Muscle layer of colon (tissue), 2 donors: ENCODE measurements at regions not wholly inside any gene's neighbourhood (a gene's known extent, or its start where the extent isn't known, plus 50 kb on each side); places are given as distances from the start of the nearest gene placed in this dataset.

Experiments used
- H3K27ac ChIP-seq: one replicate; pipeline ENCODE4 v1.7.0; 2013; ENCODE audit warnings: low read depth, mild to moderate bottlenecking, low read length, moderate library complexity
- H3K27me3 ChIP-seq, 2 donors: one replicate each; pipeline ENCODE4 v1.7.0; 2013; ENCODE audit warnings: low read length in 2 of 2, mild to moderate bottlenecking in 2 of 2; ENCODE audit not compliant: insufficient read depth in 2 of 2, control insufficient read depth in 1 of 2
- H3K36me3 ChIP-seq: one replicate; pipeline ENCODE4 v1.7.0; 2013; ENCODE audit warnings: mild to moderate bottlenecking, low read length; ENCODE audit not compliant: insufficient read depth
- H3K4me1 ChIP-seq: one replicate; pipeline ENCODE4 v1.7.0; 2013; ENCODE audit warnings: mild to moderate bottlenecking, low read length; ENCODE audit not compliant: insufficient read depth
- H3K4me3 ChIP-seq, 2 donors: one replicate each; pipeline ENCODE4 v1.7.0; 2013; ENCODE audit warnings: low read length in 2 of 2, low read depth in 1 of 2, mild to moderate bottlenecking in 1 of 2, moderate library complexity in 1 of 2
- H3K9ac ChIP-seq: one replicate; pipeline ENCODE4 v1.7.0; 2013; ENCODE audit warnings: low read length
- H3K9me3 ChIP-seq: one replicate; pipeline ENCODE4 v1.7.0; 2013; ENCODE audit warnings: mild to moderate bottlenecking, low read length
- donor health status: abdominal sarcoma.
- donor health status: Adenocarcinoma of cecum.

GRCh38 chr3:102757950-102758349 is 323.1 kb downstream of the ZPLD1 start:
- Histone ChIP-seq H3K27ac (no peak overlapping the region), H3K4me1 (no peaks in the 10 kb centered on the region), H3K9me3 (no peaks in the 10 kb centered on the region), H3K36me3 (no peaks in the 10 kb centered on the region), H3K9ac (no peak overlapping the region), H3K27me3 (no peaks in the 10 kb centered on the region), H3K4me3 (no peak overlapping the region)

DNA sequence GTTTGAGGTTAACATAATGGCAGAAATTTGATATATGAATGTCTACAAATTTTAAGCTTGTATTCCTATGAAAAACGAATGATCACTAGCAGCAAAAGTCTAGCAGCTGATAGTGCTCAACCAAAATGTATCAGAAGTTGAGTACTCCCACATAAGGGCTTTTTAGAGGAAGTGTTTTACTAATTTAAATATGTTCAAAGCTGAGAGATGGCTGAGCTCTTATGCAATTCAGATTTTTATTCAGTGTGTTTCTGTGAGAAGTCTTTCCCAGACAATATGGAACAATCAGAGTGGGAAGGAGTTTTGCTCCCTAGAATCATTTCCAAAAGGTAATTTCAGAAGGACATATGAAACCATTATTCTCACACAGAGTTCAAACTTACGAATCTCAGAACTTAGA is 327.0 kb downstream of the ZPLD1 start:
- Histone ChIP-seq H3K4me1 (no peaks in the 10 kb centered on the region), H3K36me3 (no peaks in the 10 kb centered on the region), H3K9me3 (no peaks in the 10 kb centered on the region), H3K4me3 (no peak overlapping the region), H3K9ac (no peak overlapping the region), H3K27me3 (no peaks in the 10 kb centered on the region), H3K27ac (no peak overlapping the region)

GRCh38 chr3:102790747-102791325 is 356.0 kb downstream of the ZPLD1 start:
- no peaks in the 10 kb centered on the region for H3K36me3 ChIP-seq

GRCh38 chr3:102791641-102792589 is 357.1 kb downstream of the ZPLD1 start:
- Histone ChIP-seq H3K9ac (no peak overlapping the region), H3K4me3 (no peak overlapping the region), H3K36me3 (no peaks in the 10 kb centered on the region), H3K27me3 (no peaks in the 10 kb centered on the region), H3K27ac (no peak overlapping the region), H3K9me3 (no peaks in the 10 kb centered on the region), H3K4me1 (no peaks in the 10 kb centered on the region)

More at GRCh38 chr3:102790747-102791325, 356.0 kb downstream of the ZPLD1 start:
- H3K27ac ChIP-seq = no peak overlapping the region
- H3K9me3 ChIP-seq = no peaks in the 10 kb centered on the region
- H3K27me3 ChIP-seq = no peaks in the 10 kb centered on the region
- H3K9ac ChIP-seq = no peak overlapping the region
- H3K4me3 ChIP-seq = no peak overlapping the region
- no peaks in the 10 kb centered on the region for H3K4me1 ChIP-seq

DNA sequence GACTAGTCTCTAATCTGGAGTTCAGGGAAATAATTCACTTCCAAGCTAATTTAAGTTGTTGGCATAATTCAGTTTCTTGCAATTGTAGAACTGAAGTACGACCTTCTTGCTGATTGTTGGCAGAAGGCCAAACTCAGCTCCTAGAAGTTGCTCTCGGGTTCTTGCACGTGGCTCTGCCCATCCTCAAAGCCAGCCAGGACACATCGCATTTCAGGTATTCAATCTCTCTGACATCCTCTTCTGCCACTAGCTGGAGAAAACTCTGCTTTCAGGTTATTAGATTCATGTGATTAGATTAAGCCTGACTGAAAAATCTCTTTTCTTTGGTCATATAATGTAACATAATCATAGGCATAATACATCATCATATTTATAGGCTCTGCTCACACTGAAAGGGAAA is 362.0 kb downstream of the ZPLD1 start:
- no peaks in the 10 kb centered on the region for H3K36me3 ChIP-seq
- H3K9ac ChIP-seq = no peak overlapping the region
- no peaks in the 10 kb centered on the region for H3K4me1 ChIP-seq
- no peaks in the 10 kb centered on the region for H3K9me3 ChIP-seq
- H3K4me3 ChIP-seq = no peak overlapping the region
- H3K27me3 ChIP-seq = no peaks in the 10 kb centered on the region
- H3K27ac ChIP-seq = no peak overlapping the region

DNA sequence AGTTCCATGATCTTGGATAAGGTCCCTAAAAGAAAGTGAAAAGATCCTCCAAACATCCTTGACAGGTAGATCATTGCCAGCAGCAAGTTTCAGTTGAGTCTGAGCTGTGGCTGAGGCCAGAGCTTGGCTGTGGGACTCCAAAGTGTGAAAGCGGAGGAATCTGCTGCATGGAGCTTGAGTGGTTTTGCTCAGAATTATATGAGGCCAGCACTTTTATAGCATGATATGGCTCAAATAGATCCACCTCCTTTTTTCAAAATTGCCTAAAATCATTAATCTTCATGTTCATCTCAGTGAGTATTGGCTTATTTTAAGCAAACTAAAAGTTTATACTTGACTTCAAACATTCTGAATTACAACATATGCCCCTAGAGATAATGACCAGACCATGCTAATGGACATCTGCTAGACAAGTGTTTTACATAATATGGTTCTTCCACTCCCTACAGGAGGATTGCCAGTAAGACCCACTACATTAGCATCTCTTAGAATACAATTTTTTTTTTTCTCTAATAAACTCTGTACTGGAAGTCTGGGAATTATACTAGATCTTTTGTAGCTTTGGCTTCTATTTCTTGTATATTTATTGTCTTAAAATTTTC is 368.1 kb downstream of the ZPLD1 start:
- Histone ChIP-seq H3K36me3 (no peaks in the 10 kb centered on the region), H3K27ac (no peak overlapping the region), H3K9ac (no peak overlapping the region), H3K4me1 (no peaks in the 10 kb centered on the region), H3K9me3 (no peaks in the 10 kb centered on the region), H3K4me3 (no peak overlapping the region), H3K27me3 (no peaks in the 10 kb centered on the region)

GRCh38 chr3:102810937-102811336 is 376.1 kb downstream of the ZPLD1 start:
- Histone ChIP-seq H3K9me3 (no peaks in the 10 kb centered on the region), H3K36me3 (no peaks in the 10 kb centered on the region), H3K4me1 (no peaks in the 10 kb centered on the region), H3K27me3 (no peaks in the 10 kb centered on the region), H3K4me3 (no peak overlapping the region), H3K9ac (no peak overlapping the region), H3K27ac (no peak overlapping the region)

- Histone ChIP-seq H3K36me3 (no peaks in the 10 kb centered on the region), H3K27me3 (no peaks in the 10 kb centered on the region), H3K9ac (no peak overlapping the region), H3K4me3 (no peak overlapping the region), H3K27ac (no peak overlapping the region), H3K9me3 (no peaks in the 10 kb centered on the region), H3K4me1 (no peaks in the 10 kb centered on the region)
Observed at GRCh38 chr3:102826636-102827035, 391.8 kb downstream of the ZPLD1 start.

- H3K4me3 ChIP-seq = no peak overlapping the region
- no peaks in the 10 kb centered on the region for H3K27me3 ChIP-seq
- H3K27ac ChIP-seq = no peak overlapping the region
- H3K4me1 ChIP-seq = no peaks in the 10 kb centered on the region
- H3K9ac ChIP-seq = no peak overlapping the region
- no peaks in the 10 kb centered on the region for H3K36me3 ChIP-seq
- no peaks in the 10 kb centered on the region for H3K9me3 ChIP-seq
Observed at GRCh38 chr3:102827386-102827785, 392.6 kb downstream of the ZPLD1 start.

DNA sequence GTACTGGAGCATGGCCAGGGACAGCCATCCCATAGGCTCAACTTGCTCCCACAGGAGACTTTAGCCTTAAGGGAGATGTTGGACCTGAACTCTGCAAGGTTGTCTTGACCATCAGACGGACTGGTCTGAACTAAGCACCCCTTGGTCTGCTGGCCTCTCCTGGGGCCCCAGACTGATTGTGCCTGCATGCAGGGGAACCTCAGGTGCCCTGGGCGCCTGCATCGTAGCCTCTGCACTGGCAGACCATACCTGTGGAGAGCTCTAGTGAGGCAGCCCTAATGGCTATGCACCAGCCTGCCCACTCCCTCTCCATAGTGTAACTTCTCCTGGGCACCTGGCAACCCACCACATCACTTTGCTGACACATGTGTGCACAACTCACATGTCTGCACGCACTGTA is 395.6 kb downstream of the ZPLD1 start:
- no peaks in the 10 kb centered on the region for H3K27me3 ChIP-seq
- no peak overlapping the region for H3K9ac ChIP-seq
- no peaks in the 10 kb centered on the region for H3K9me3 ChIP-seq
- H3K36me3 ChIP-seq = no peaks in the 10 kb centered on the region
- H3K27ac ChIP-seq = no peak overlapping the region
- H3K4me1 ChIP-seq = no peaks in the 10 kb centered on the region
- H3K4me3 ChIP-seq = no peak overlapping the region

DNA sequence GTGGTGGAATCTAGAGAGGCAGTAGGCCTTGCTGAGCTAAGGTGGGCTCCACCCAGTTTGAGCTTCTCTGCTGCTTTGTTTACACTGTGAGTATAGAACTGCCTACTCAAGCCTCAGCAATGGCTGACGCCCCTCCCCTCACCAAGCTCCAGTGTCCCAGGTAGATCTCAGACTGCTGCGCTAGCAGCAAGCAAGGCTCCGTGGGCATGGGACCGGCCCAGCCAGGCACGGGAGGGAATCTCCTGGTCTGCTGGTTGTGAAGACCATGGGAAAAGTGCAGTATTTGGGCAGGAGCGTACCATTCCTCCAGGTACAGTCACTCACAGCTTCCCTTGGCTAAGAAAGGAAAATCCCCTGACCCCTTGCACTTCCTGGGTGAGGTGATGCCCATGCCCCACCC is 407.1 kb downstream of the ZPLD1 start:
- H3K4me3 ChIP-seq = no peak overlapping the region
- H3K9ac ChIP-seq = no peak overlapping the region
- no peak overlapping the region for H3K27ac ChIP-seq
- H3K36me3 ChIP-seq = no peaks in the 10 kb centered on the region
- H3K9me3 ChIP-seq = no peaks in the 10 kb centered on the region
- no peaks in the 10 kb centered on the region for H3K27me3 ChIP-seq
- no peaks in the 10 kb centered on the region for H3K4me1 ChIP-seq
